WTC11 (cell line): ENCODE measurements at regions not wholly inside any gene's neighbourhood (a gene's known extent, or its start where the extent isn't known, plus 50 kb on each side); places are given as distances from the start of the nearest gene placed in this dataset.
A peak's percentile ranks its signal among the peaks of the same experiment; 100 is the strongest.

Experiments
- ATAC-seq: fragments of 200-7000 bp; cut with Tn5 transposase; 2 replicates; pipeline ENCODE4 v1.10.0; 2021; ENCODE audit warnings: mild to moderate bottlenecking, moderate library complexity
- CTCF ChIA-PET: fragments of 300-600 bp; sonication (Branson Sonifier 250); formaldehyde crosslinking; loops from one replicate; lab custom pipeline; 2021; ENCODE audit warnings: antibody characterized with exemption; lab: Charles Lee
- POLR2A ChIA-PET: fragments of 350-600 bp; sonication (Branson Sonifier 250); formaldehyde crosslinking; loops from one replicate; lab custom pipeline; 2021; ENCODE audit warnings: antibody characterized with exemption; lab: Charles Lee
- DNase-seq: peaks from one replicate; pipeline ENCODE4 v3.0.0; 2021; ENCODE audit warnings: low spot score
- H3K27ac Mint-ChIP-seq: 2 replicates; pipeline ENCODE4 v1.8.0; 2021; ENCODE audit warnings: mixed read lengths
- H3K27me3 Mint-ChIP-seq: 2 replicates; pipeline ENCODE4 v1.8.0; 2021; ENCODE audit warnings: low read depth, mild to moderate bottlenecking, moderate library complexity, mixed read lengths
- H3K36me3 Mint-ChIP-seq: 2 replicates; pipeline ENCODE4 v1.8.0; 2021; ENCODE audit warnings: mixed read lengths
- H3K4me1 Mint-ChIP-seq: 2 replicates; pipeline ENCODE4 v1.8.0; 2022; ENCODE audit warnings: mixed read lengths
- H3K4me3 Mint-ChIP-seq: 2 replicates; pipeline ENCODE4 v1.8.0; 2021; ENCODE audit warnings: mild to moderate bottlenecking, moderate library complexity, mixed read lengths
- H3K9me3 Mint-ChIP-seq: 2 replicates; pipeline ENCODE4 v1.8.0; 2021; ENCODE audit warnings: mixed read lengths
- AR ChIP-seq: fragments of 250-450 bp; sonication (Bioruptor Pico); IDR thresholded peaks from 2 replicates; pipeline ENCODE4 v1.9.0; 2021; ENCODE audit warnings: mild to moderate bottlenecking
- CTCF ChIP-seq: fragments of 200-600 bp; IDR thresholded peaks from 2 replicates; pipeline ENCODE4 v1.8.0; 2022; ENCODE audit warnings: antibody characterized with exemption
- E2F1 ChIP-seq: sonication (generic); formaldehyde crosslinking; IDR thresholded peaks from 2 replicates; pipeline ENCODE4 v1.8.0; 2022; ENCODE audit warnings: mild to moderate bottlenecking, missing genetic modification reagents
- E2F4 ChIP-seq: sonication (generic); formaldehyde crosslinking; IDR thresholded peaks from 2 replicates; pipeline ENCODE4 v1.8.1; 2022; ENCODE audit warnings: low read depth, mild to moderate bottlenecking, moderate library complexity, missing genetic modification reagents, borderline replicate concordance
- ELF4 ChIP-seq: sonication (generic); formaldehyde crosslinking; IDR thresholded peaks from 2 replicates; pipeline ENCODE4 v1.8.1; 2022; ENCODE audit warnings: low read depth, mild to moderate bottlenecking, moderate library complexity, missing genetic modification reagents
- EMX1 ChIP-seq: fragments of 250-450 bp; sonication (Bioruptor Pico); IDR thresholded peaks from 2 replicates; pipeline ENCODE4 v1.8.0; 2021; ENCODE audit warnings: mild to moderate bottlenecking
- ERG ChIP-seq: fragments of 250-450 bp; sonication (Bioruptor Pico); IDR thresholded peaks from 2 replicates; pipeline ENCODE4 v1.8.0; 2021; ENCODE audit warnings: mild to moderate bottlenecking
- ESRRA ChIP-seq: sonication (generic); formaldehyde crosslinking; IDR thresholded peaks from 2 replicates; pipeline ENCODE4 v1.8.1; 2022; ENCODE audit warnings: mild to moderate bottlenecking, missing genetic modification reagents, borderline replicate concordance
- GABPB1 ChIP-seq: sonication (generic); formaldehyde crosslinking; IDR thresholded peaks from 2 replicates; pipeline ENCODE4 v1.8.1; 2023; ENCODE audit warnings: mild to moderate bottlenecking, missing genetic modification reagents
- MYBL2 ChIP-seq: sonication (generic); formaldehyde crosslinking; IDR thresholded peaks from 2 replicates; pipeline ENCODE4 v1.8.1; 2023; ENCODE audit warnings: mild to moderate bottlenecking, moderate library complexity, missing genetic modification reagents
- NFE2L1 ChIP-seq: sonication (generic); formaldehyde crosslinking; IDR thresholded peaks from 2 replicates; pipeline ENCODE4 v1.8.1; 2023; ENCODE audit warnings: missing genetic modification reagents
- NFYB ChIP-seq: sonication (generic); formaldehyde crosslinking; conservative IDR thresholded peaks from 2 replicates; pipeline ENCODE4 v1.8.0; 2022; ENCODE audit warnings: low read depth, missing genetic modification reagents
- SMAD4 ChIP-seq: sonication (generic); formaldehyde crosslinking; IDR thresholded peaks from 2 replicates; pipeline ENCODE4 v1.8.0; 2022; ENCODE audit warnings: mild to moderate bottlenecking, missing genetic modification reagents
- USF1 ChIP-seq: sonication (generic); formaldehyde crosslinking; IDR thresholded peaks from 2 replicates; pipeline ENCODE4 v1.8.0; 2022; ENCODE audit warnings: mild to moderate bottlenecking, missing genetic modification reagents
- ZNF138 ChIP-seq: sonication (generic); formaldehyde crosslinking; conservative IDR thresholded peaks from 2 replicates; pipeline ENCODE4 v1.8.1; 2022; ENCODE audit warnings: mild to moderate bottlenecking, moderate library complexity, missing genetic modification reagents
- ZNF232 ChIP-seq: sonication (generic); formaldehyde crosslinking; IDR thresholded peaks from 2 replicates; pipeline ENCODE4 v1.8.0; 2022; ENCODE audit warnings: mild to moderate bottlenecking, missing genetic modification reagents
- ZNF317 ChIP-seq: sonication (generic); formaldehyde crosslinking; IDR thresholded peaks from 2 replicates; pipeline ENCODE4 v1.8.1; 2023; ENCODE audit warnings: low read depth, mild to moderate bottlenecking, moderate library complexity, missing genetic modification reagents, borderline replicate concordance
- ZNF423 ChIP-seq: fragments of 250-450 bp; sonication (Bioruptor Pico); IDR thresholded peaks from 2 replicates; pipeline ENCODE4 v2.1.2; 2022; ENCODE audit warnings: mild to moderate bottlenecking, moderate library complexity
- ZNF671 ChIP-seq: fragments of 250-450 bp; sonication (Bioruptor Pico); IDR thresholded peaks from 2 replicates; pipeline ENCODE4 v1.8.0; 2021; ENCODE audit warnings: mild to moderate bottlenecking

GRCh38 chr6:29887819-29888776, 54.2 kb upstream of the HLA-A start:
- H3K9me3 Mint-ChIP-seq: peaks cover 8% of the 10 kb centered on the region
- no peak for TF ChIP-seq ZNF232 (CRISPR knock-in tag)
- TF ChIP-seq ELF4 (CRISPR knock-in tag): no peak
- TF ChIP-seq ZNF423: no peak
- TF ChIP-seq ERG (CRISPR knock-in tag): no peak
- TF ChIP-seq E2F1 (CRISPR knock-in tag): no peak
- no peak for TF ChIP-seq E2F4 (CRISPR knock-in tag)
- no peak for TF ChIP-seq MYBL2 (CRISPR knock-in tag)
- TF ChIP-seq AR (CRISPR knock-in tag): no peak
- TF ChIP-seq NFE2L1 (CRISPR knock-in tag): no peak
- TF ChIP-seq USF1: no peak
- no peak for TF ChIP-seq NFYB (CRISPR knock-in tag)
- TF ChIP-seq ESRRA (CRISPR knock-in tag): no peak
- TF ChIP-seq ZNF138 (CRISPR knock-in tag): no peak
- TF ChIP-seq GABPB1 (CRISPR knock-in tag): no peak
- no peak for TF ChIP-seq ZNF317 (CRISPR knock-in tag)
- no peak for TF ChIP-seq EMX1 (CRISPR knock-in tag)
- no peak for TF ChIP-seq CTCF
- TF ChIP-seq ZNF671 (CRISPR knock-in tag): no peak
- TF ChIP-seq SMAD4: no peak
- TF ChIP-seq, all 79 proteins: peak for 0
- ChIA-PET POLR2A (no interaction called here), CTCF (interaction anchor here (1.5 kb wide), 1 partner anchor 192 kb away, joined by 3 read pairs; no protein-coding TSS in a partner anchor)
- peak; percentile 75 for ATAC-seq
- Mint-ChIP-seq H3K27ac (no peak overlapping the region), H3K27me3 (peaks cover 96% of the 10 kb centered on the region), H3K4me1 (peaks cover 4% of the 10 kb centered on the region; the same call in 1 of the 2 replicates), H3K36me3 (peaks cover 10% of the 10 kb centered on the region), H3K4me3 (peak overlapping the region; percentile 72)
- peak; percentile 71 for DNase-seq
